Spleen (tissue), 11 donors: ENCODE measurements at regions not wholly inside any gene's neighbourhood (a gene's known extent, or its start where the extent isn't known, plus 50 kb on each side); places are given as distances from the start of the nearest gene placed in this dataset.

Source experiments
- DNase-seq: peaks from one replicate; pipeline ENCODE4 v3.0.0-alpha.2; 2020
- H3K27ac ChIP-seq, 8 donors: fragments of 200-600 bp; sonication (generic) in 7 of 8; 1 replicate in 4 of 8; 2 replicates in 4 of 8; pipeline versions ENCODE4 v1.5.0 to v1.8.0; 2016 to 2021; ENCODE audit warnings: inconsistent platforms in 4 of 8, mild to moderate bottlenecking in 4 of 8, moderate library complexity in 1 of 8
- H3K27me3 ChIP-seq, 7 donors: fragments of 200-600 bp; sonication (generic) in 6 of 7; replicated peaks in 1 of 7; 1 replicate in 4 of 7; 2 replicates in 3 of 7; pipeline versions ENCODE4 v1.5.0 to v1.8.0; 2016 to 2021; ENCODE audit warnings: inconsistent platforms in 3 of 7, mild to moderate bottlenecking in 1 of 7
- H3K36me3 ChIP-seq, 6 donors: fragments of 200-600 bp; sonication (generic) in 5 of 6; 1 replicate in 4 of 6; 2 replicates in 2 of 6; pipeline versions ENCODE4 v1.5.0 to v1.8.0; 2016 to 2021; ENCODE audit warnings: inconsistent platforms in 2 of 6
- H3K4me1 ChIP-seq, 6 donors: fragments of 200-600 bp; sonication (generic) in 5 of 6; 1 replicate in 3 of 6; 2 replicates in 3 of 6; pipeline versions ENCODE4 v1.5.0 to v1.8.0; 2016 to 2021; ENCODE audit warnings: inconsistent platforms in 3 of 6
- H3K4me3 ChIP-seq, 8 donors: fragments of 200-600 bp; sonication (generic) in 7 of 8; 1 replicate in 4 of 8; 2 replicates in 4 of 8; pipeline versions ENCODE4 v1.5.0 to v1.8.0; 2016 to 2021; ENCODE audit warnings: inconsistent platforms in 4 of 8, mild to moderate bottlenecking in 4 of 8, moderate library complexity in 2 of 8
- H3K9me3 ChIP-seq, 8 donors: fragments of 200-600 bp; sonication (generic) in 7 of 8; 1 replicate in 4 of 8; 2 replicates in 4 of 8; pipeline versions ENCODE4 v1.5.0 to v1.8.0; 2016 to 2021; ENCODE audit warnings: inconsistent platforms in 4 of 8
- POLR2A ChIP-seq, 3 donors: fragments of 450-650 bp; IDR thresholded peaks; one replicate each; pipeline ENCODE4 v1.5.1; 2017; ENCODE audit warnings: antibody characterized with exemption in 3 of 3, mild to moderate bottlenecking in 1 of 3
- POLR2AphosphoS5 ChIP-seq, 3 donors: sonication (generic); formaldehyde crosslinking; IDR thresholded peaks; one replicate each; pipeline ENCODE4 v1.5.1; 2017; ENCODE audit warnings: antibody characterized with exemption in 3 of 3
- WGBS, 5 donors: extraction: QIAGEN DNeasy Blood & Tissue Kit in 3 of 5; methylation state at CpG; one replicate each; pipeline versions ENCODE4 v1.1.5 to v1.1.7; 2013 to 2018; 5-methylcytosine and 5-hydroxymethylcytosine counted together
- intact Hi-C: fragments of 100-400 bp; cut with DNase I; formaldehyde crosslinking; loops from one replicate; pipeline ENCODE4 v1.15.0; 2023; ENCODE audit warnings: low total_unique reads
- TF ChIP-seq, protein P1 (sequence below), 11 experiments: fragments of 200-600 bp in 7 of 11; fragments of 450-650 bp in 4 of 11; sonication (generic) in 4 of 11; IDR thresholded peaks in 8 of 11; conservative IDR thresholded peaks in 3 of 11; 1 replicate in 7 of 11; 2 replicates in 4 of 11; pipeline versions ENCODE4 v1.4.0 to v1.8.0; 2016 to 2021; ENCODE audit warnings: antibody characterized with exemption in 11 of 11, inconsistent platforms in 4 of 11, mild to moderate bottlenecking in 1 of 11
- donor health status: healthy with polysubstance abuse.
- donor health status: DM: no; HTN: no; CAD: no; lungs with moderate emphysema.
- donor health status: DM: no; HTN: no; CAD: no.
- donor health status: Bipolar disorder and iron deficiency.
- donor health status: healthy.
- donor health status: DM: no; HTN: no; CAD: no.
- donor health status: DM: yes; HTN: yes; CAD: no.

DNA sequence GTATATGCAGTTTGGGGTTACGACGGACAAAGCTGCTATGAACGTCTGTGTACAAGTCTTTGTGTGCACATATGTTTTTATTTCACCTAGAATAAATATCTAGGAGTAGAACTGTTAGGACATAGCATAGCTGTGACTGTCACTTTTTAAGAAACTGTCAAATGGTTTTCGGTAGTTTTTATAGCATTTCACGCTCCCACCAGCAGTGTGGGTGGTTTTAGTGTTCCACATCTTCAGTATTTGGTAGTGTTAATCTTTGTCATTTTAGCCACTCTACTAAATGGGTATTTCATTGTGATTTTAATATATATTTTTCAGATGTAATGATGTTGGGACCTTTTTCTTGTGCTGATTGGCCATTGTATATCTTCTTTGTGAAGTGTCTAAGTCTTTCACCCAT is 109.1 kb upstream of the BCAT1 start:
- Histone ChIP-seq H3K4me3 (peak overlapping the region in 1 of 8 donors; percentile 72), H3K27me3 (no peaks in the 10 kb centered on the region), H3K36me3 (peaks cover 0 to 11% (median 0%) of the 10 kb centered on the region in 6 donors), H3K27ac (peak overlapping the region in 5 of 8 donors; percentile 4 to 96 (median 90)), H3K9me3 (no peaks in the 10 kb centered on the region), H3K4me1 (peaks cover 6 to 97% (median 55%) of the 10 kb centered on the region in 6 donors)
- intact Hi-C loops: no loop called here
- DNase-seq: no peak
- WGBS, 5 donors: 67 to 77% (median 75%) methylated on average over 5 of the region's 5 CpGs
- no peak for TF ChIP-seq POLR2A (IDR thresholded peaks at IDR 0.05)
- no peak for TF ChIP-seq POLR2AphosphoS5 (IDR thresholded peaks at IDR 0.05)
- TF ChIP-seq, protein P1, sequence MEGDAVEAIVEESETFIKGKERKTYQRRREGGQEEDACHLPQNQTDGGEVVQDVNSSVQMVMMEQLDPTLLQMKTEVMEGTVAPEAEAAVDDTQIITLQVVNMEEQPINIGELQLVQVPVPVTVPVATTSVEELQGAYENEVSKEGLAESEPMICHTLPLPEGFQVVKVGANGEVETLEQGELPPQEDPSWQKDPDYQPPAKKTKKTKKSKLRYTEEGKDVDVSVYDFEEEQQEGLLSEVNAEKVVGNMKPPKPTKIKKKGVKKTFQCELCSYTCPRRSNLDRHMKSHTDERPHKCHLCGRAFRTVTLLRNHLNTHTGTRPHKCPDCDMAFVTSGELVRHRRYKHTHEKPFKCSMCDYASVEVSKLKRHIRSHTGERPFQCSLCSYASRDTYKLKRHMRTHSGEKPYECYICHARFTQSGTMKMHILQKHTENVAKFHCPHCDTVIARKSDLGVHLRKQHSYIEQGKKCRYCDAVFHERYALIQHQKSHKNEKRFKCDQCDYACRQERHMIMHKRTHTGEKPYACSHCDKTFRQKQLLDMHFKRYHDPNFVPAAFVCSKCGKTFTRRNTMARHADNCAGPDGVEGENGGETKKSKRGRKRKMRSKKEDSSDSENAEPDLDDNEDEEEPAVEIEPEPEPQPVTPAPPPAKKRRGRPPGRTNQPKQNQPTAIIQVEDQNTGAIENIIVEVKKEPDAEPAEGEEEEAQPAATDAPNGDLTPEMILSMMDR (IDR thresholded peaks at IDR 0.05 in 8 of 11, conservative IDR thresholded peaks at IDR 0.05 in 3 of 11): no peak

DNA sequence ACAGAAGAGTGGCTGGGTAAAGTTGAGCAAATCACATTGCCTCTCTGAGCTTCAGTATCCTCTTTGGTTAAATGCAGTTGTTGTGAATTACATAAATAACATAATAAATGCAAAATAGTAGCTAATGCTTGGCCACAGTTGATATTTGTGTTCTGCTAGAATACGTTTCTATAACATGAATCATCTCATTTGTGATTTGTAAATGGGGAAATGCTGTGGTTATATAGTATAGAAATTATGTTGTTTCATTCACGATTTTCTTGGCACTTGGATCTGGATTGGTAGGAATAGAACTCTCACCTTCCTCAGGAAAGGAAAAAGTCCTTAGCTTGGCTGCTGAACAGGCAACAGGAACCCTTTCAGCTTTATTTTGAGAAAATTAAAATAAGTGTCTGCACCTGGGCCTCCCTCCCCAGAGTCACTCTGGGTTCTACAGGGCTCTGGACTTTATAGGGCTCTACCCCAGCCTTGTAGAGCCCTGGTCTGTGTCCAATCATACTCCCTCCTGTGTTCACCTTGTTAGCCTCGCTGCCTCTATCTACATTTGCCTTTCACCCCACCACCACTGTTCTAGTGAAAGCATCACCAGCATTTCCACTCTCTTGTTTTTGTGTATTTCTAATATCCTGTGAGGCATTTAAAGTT is 107.7 kb upstream of the BCAT1 start:
- peaks cover 6 to 90% (median 49%) of the 10 kb centered on the region in 6 donors for H3K4me1 ChIP-seq
- intact Hi-C loops: no loop called here
- WGBS, 5 donors: 36 to 54% (median 46%) methylated on average over 3 of the region's 3 CpGs
- H3K36me3 ChIP-seq: no peaks in the 10 kb centered on the region
- TF ChIP-seq, protein P1 (IDR thresholded peaks at IDR 0.05 in 8 of 11, conservative IDR thresholded peaks at IDR 0.05 in 3 of 11): no peak
- no peaks in the 10 kb centered on the region for H3K27me3 ChIP-seq
- no peak for DNase-seq
- no peaks in the 10 kb centered on the region for H3K9me3 ChIP-seq
- peak overlapping the region in 6 of 8 donors; percentile 24 to 96 (median 90) for H3K27ac ChIP-seq
- H3K4me3 ChIP-seq: peak overlapping the region in 4 of 8 donors; percentile 12 to 72 (median 14)

DNA sequence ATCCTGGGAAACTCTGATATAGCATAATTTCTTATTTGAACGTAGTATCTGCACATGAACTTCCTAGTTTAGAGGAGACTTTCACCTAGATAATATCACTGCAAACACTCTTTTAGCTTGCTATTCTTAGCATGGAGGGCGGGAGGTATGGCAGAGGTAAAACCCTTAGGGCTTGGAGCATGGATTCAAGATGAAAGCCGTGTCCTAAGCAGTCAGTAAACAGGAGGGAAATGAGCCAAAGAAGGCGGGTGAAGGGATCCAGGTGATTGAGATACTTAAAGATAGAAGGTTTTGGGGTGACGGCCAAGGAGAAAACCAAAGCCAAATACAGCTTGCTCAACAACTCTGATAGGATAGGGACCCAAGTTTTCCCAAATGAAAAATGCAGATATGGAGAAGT is 107.1 kb upstream of the BCAT1 start:
- WGBS, 5 donors: 46 to 52% (median 46%) methylated on average over 5 of the region's 5 CpGs
- no peak for DNase-seq
- TF ChIP-seq POLR2AphosphoS5 (IDR thresholded peaks at IDR 0.05) (no peak), POLR2A (IDR thresholded peaks at IDR 0.05) (no peak)
- TF ChIP-seq, protein P1 (IDR thresholded peaks at IDR 0.05 in 8 of 11, conservative IDR thresholded peaks at IDR 0.05 in 3 of 11): no peak

DNA sequence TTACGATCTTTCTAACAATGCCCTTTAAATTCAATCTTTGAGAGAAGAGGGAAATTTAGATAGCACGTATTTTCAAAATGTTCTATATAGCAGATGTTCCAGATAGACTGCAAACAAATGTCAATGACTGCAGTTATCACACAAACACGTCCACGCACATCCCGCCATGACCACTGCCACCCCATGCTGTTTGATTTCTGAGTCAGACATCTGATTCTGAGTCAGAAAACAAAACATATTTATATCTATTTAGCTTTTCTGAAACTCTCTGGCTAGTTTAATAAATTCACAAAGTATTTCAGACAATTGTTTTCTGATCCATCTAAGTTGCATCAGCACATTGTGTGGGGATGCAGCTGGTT is 105.9 kb upstream of the BCAT1 start:
- Histone ChIP-seq H3K27ac (peak overlapping the region; percentile 43 to 96 (median 92)), H3K27me3 (no peaks in the 10 kb centered on the region), H3K9me3 (no peaks in the 10 kb centered on the region), H3K4me3 (peak overlapping the region; percentile 33 to 72 (median 52)), H3K4me1 (peaks cover 6 to 84% (median 47%) of the 10 kb centered on the region in 6 donors), H3K36me3 (no peaks in the 10 kb centered on the region)
- WGBS, 5 donors: 22 to 40% (median 24%) methylated on average over 5 of the region's 5 CpGs
- intact Hi-C loops: no loop called here
- TF ChIP-seq POLR2AphosphoS5 (IDR thresholded peaks at IDR 0.05) (no peak), POLR2A (IDR thresholded peaks at IDR 0.05) (no peak)
- TF ChIP-seq, protein P1 (IDR thresholded peaks at IDR 0.05 in 8 of 11, conservative IDR thresholded peaks at IDR 0.05 in 3 of 11): no peak
- no peak for DNase-seq

More for the DNA sequence above, 107.1 kb upstream of the BCAT1 start:
- H3K4me3 ChIP-seq: peak overlapping the region in 5 of 8 donors; percentile 12 to 72 (median 50)
- no peaks in the 10 kb centered on the region for H3K36me3 ChIP-seq
- peak overlapping the region in 7 of 8 donors; percentile 5 to 96 (median 91) for H3K27ac ChIP-seq
- peaks cover 6 to 90% (median 49%) of the 10 kb centered on the region in 6 donors for H3K4me1 ChIP-seq
- H3K27me3 ChIP-seq: no peaks in the 10 kb centered on the region
- intact Hi-C loops: no loop called here
- no peaks in the 10 kb centered on the region for H3K9me3 ChIP-seq
